HG03565 (cell line): ENCODE measurements at regions not wholly inside any gene's neighbourhood (a gene's known extent, or its start where the extent isn't known, plus 50 kb on each side); places are given as distances from the start of the nearest gene placed in this dataset.

Experiments used
- ATAC-seq: cut with Tn5 transposase; IDR thresholded peaks from one replicate; pipeline ENCODE4 v1.9.1; 2021; ENCODE audit warnings: mild to moderate bottlenecking, moderate library complexity; ENCODE audit not compliant: unreplicated experiment

GRCh38 chr16:50884066-50884860, 142.4 kb downstream of the CYLD start:
- ATAC-seq, result no peak

GRCh38 chr16:50881956-50882355, 140.1 kb downstream of the CYLD start:
- ATAC-seq, result no peak

- ATAC-seq, result no peak
These were observed 139.5 kb downstream of the CYLD start for GRCh38 chr16:50881331-50881830.

GRCh38 chr16:50880926-50881325, 139.0 kb downstream of the CYLD start:
- ATAC-seq, result no peak

GRCh38 chr16:50879873-50880695, 138.2 kb downstream of the CYLD start:
- ATAC-seq, result no peak

GRCh38 chr16:50878966-50879615, 137.2 kb downstream of the CYLD start:
- ATAC-seq, result no peak

- no peak for ATAC-seq
These were observed 136.7 kb downstream of the CYLD start for GRCh38 chr16:50878536-50878935.

GRCh38 chr16:50876263-50876662, 134.4 kb downstream of the CYLD start:
- ATAC-seq, result no peak

GRCh38 chr16:50868577-50868976, 126.7 kb downstream of the CYLD start:
- ATAC-seq, result no peak

- no peak for ATAC-seq
These were observed 124.9 kb downstream of the CYLD start for GRCh38 chr16:50866806-50867205.

- ATAC-seq, result no peak
These were observed 122.5 kb downstream of the CYLD start for GRCh38 chr16:50864386-50864785.

- no peak for ATAC-seq
These were observed 121.8 kb downstream of the CYLD start for GRCh38 chr16:50863644-50864144.

GRCh38 chr16:50862818-50863643, 121.1 kb downstream of the CYLD start:
- no peak for ATAC-seq

GRCh38 chr16:50861970-50862411, 120.1 kb downstream of the CYLD start:
- ATAC-seq, result no peak

GRCh38 chr16:50861451-50861850, 119.6 kb downstream of the CYLD start:
- no peak for ATAC-seq

GRCh38 chr16:50859628-50860360, 117.9 kb downstream of the CYLD start:
- no peak for ATAC-seq

GRCh38 chr16:50858877-50859627, 117.2 kb downstream of the CYLD start:
- ATAC-seq, result no peak

- no peak for ATAC-seq
These were observed 116.5 kb downstream of the CYLD start for GRCh38 chr16:50858376-50858775.

GRCh38 chr16:50857881-50858280, 116.0 kb downstream of the CYLD start:
- ATAC-seq, result no peak
